ENCODE measurements at regions not wholly inside any gene's neighbourhood (a gene's known extent, or its start where the extent isn't known, plus 50 kb on each side); places are given as distances from the start of the nearest gene placed in this dataset.

DNA sequence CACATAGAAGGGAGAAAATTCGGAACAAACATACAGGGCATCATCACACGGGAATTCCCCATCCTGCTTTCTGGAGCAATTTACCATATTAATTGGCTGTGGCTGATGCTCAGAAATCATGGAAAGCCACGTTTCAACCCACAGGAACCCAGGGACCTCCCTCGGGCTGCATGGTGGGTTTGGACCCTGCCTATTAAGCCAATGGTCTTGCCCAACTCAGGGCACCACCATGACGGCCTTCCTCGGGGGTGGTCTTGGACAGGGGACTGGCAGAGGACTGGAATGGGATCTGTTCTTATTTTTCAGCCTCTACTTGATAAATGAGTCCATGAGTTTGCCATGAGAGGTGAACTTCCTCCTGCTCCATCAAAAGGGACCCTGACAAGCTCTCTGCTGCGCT lies 374.0 kb downstream of the SHANK2 start:
- ChIA-PET POLR2A (no interaction called here), CTCF (no interaction called here)
- no peak overlapping the region for H3K4me3 ChIP-seq (ENCODE audit: low read depth, low read length)
- DNase-seq (ENCODE audit: low read depth, low spot score): no peak
- TF ChIP-seq, protein P1, sequence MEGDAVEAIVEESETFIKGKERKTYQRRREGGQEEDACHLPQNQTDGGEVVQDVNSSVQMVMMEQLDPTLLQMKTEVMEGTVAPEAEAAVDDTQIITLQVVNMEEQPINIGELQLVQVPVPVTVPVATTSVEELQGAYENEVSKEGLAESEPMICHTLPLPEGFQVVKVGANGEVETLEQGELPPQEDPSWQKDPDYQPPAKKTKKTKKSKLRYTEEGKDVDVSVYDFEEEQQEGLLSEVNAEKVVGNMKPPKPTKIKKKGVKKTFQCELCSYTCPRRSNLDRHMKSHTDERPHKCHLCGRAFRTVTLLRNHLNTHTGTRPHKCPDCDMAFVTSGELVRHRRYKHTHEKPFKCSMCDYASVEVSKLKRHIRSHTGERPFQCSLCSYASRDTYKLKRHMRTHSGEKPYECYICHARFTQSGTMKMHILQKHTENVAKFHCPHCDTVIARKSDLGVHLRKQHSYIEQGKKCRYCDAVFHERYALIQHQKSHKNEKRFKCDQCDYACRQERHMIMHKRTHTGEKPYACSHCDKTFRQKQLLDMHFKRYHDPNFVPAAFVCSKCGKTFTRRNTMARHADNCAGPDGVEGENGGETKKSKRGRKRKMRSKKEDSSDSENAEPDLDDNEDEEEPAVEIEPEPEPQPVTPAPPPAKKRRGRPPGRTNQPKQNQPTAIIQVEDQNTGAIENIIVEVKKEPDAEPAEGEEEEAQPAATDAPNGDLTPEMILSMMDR (IDR thresholded peaks at IDR 0.05; ENCODE audit: insufficient read depth, low read length, missing control alignments): no peak

DNA sequence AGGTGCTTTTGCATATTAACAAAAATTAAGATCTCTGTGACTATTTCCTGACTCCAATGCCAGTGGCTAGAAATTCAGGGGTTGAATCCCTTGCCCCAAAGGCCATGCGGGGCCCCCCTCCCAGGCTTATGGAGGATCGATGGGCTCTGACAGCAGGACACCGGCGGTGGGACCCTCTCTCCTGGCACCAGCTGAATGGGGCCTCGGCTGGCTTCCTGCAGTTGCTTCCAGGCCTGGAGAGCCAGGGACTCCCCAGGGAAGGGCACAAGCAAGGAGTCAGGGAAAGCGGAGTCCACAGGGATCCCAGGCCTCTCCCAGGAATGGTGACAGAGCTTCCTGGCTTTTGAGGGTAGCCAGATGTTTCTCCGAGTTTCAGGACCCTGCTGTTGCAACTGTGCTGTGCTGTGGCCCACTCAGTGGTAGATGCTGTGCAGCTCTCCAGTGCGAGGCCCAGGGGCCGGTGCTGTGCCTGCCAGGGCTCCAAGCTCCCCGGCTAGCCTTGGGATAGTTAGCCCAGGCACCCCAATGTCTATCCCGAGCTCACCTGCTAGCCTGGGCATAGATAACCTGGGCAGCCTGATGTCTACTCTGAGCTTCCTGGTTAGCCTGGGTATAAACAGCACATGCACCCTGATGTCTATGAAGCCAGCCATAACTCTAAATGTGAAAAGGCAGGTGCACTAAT lies 372.6 kb downstream of the SHANK2 start:
- no peak for DNase-seq (ENCODE audit: low read depth, low spot score)
- ChIA-PET POLR2A (no interaction called here), CTCF (no interaction called here)
- H3K4me3 ChIP-seq (ENCODE audit: low read depth, low read length): no peak overlapping the region
- TF ChIP-seq, protein P1 (IDR thresholded peaks at IDR 0.05; ENCODE audit: insufficient read depth, low read length, missing control alignments): no peak

DNA sequence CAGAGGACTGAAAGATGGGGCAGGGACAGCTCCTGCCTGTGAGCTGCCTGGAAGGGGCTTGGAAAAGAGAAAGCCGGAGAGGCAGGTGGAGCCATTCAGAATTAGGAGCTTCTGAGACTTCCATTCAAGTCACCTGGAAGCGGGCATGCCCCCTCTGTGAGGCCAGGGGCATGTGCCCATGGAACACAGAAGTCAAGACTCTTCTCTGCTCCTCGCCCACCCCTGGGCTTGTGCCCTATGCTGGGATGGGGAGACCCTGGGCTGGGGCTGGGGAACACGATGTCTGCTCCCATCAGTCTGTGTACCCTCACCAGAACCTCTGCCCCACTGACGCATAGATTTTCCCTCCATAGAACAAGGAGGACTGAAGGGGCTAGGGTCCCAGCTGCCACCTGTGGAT lies 372.0 kb downstream of the SHANK2 start:
- CTCF ChIA-PET: no interaction called here
- TF ChIP-seq, protein P1 (IDR thresholded peaks at IDR 0.05; ENCODE audit: insufficient read depth, low read length, missing control alignments): no peak
- DNase-seq (ENCODE audit: low read depth, low spot score): no peak
- H3K4me3 ChIP-seq (ENCODE audit: low read depth, low read length): no peak overlapping the region
- POLR2A ChIA-PET: no interaction called here

GRCh38 chr11:70881948-70882715 lies 370.2 kb downstream of the SHANK2 start:
- TF ChIP-seq, protein P1 (IDR thresholded peaks at IDR 0.05; ENCODE audit: insufficient read depth, low read length, missing control alignments): no peak
- no peak overlapping the region for H3K4me3 ChIP-seq (ENCODE audit: low read depth, low read length)
- DNase-seq (ENCODE audit: low read depth, low spot score): no peak
- ChIA-PET POLR2A (no interaction called here), CTCF (no interaction called here)

GRCh38 chr11:70882716-70883085 lies 369.7 kb downstream of the SHANK2 start:
- H3K4me3 ChIP-seq (ENCODE audit: low read depth, low read length): no peak overlapping the region
- POLR2A ChIA-PET: no interaction called here
- CTCF ChIA-PET: no interaction called here
- TF ChIP-seq, protein P1 (IDR thresholded peaks at IDR 0.05; ENCODE audit: insufficient read depth, low read length, missing control alignments): no peak
- DNase-seq (ENCODE audit: low read depth, low spot score): no peak

DNA sequence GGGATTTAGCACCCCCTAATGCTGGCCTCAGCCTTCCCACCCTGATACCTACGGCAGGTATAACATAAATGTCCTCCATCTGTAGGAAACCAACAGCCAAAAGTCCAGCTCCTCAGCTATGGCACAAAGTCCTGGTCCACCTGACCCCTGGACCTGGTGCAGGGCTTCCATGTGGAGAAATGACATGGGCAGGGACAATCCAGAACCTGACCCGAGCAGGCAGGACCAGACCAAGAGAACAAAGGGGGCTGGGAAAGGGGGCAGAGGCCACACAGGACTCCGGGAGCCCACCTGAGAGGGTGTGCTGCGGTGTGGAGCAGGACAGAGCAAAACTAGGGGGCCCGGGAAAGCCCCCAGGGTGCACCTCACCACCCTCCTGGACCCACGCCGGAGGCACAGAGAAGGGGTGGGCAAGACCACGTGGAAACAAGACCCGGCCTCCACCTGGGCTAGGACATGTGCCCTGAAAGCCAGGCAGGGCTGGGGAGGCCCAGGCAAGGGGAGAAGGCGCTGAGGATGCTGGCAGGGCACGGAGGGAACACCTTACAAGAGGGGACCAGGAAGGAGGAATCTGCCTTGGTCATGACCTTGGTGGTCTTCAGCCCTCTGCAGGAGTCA lies 368.9 kb downstream of the SHANK2 start:
- TF ChIP-seq, protein P1 (IDR thresholded peaks at IDR 0.05; ENCODE audit: insufficient read depth, low read length, missing control alignments): no peak
- no peak overlapping the region for H3K4me3 ChIP-seq (ENCODE audit: low read depth, low read length)
- POLR2A ChIA-PET: no interaction called here
- CTCF ChIA-PET: no interaction called here
- no peak for DNase-seq (ENCODE audit: low read depth, low spot score)

Measured in AG04449 (cell line).